Keratinocyte (primary cell): ENCODE measurements at regions not wholly inside any gene's neighbourhood (a gene's known extent, or its start where the extent isn't known, plus 50 kb on each side); places are given as distances from the start of the nearest gene placed in this dataset.

Source experiments
- DNase-seq: peaks from one replicate; pipeline ENCODE4 v3.0.0-alpha.2; 2011; ENCODE audit warnings: low read depth, missing footprints, low spot score
- FAIRE-seq: peaks from 2 replicates; lab custom pipeline; 2011; peaks lifted over from hg19 to GRCh38; lab: Jason Lieb, UNC
- H2AFZ ChIP-seq: 2 replicates; pipeline ENCODE4 v1.6.0; 2012; ENCODE audit warnings: low read length, control low read depth, inconsistent platforms; ENCODE audit not compliant: control insufficient read depth
- H3K27ac ChIP-seq: 2 replicates; pipeline ENCODE4 v1.5.1; 2011; ENCODE audit warnings: low read length; ENCODE audit not compliant: control insufficient read depth, insufficient read depth
- H3K27me3 ChIP-seq: 3 replicates; pipeline ENCODE4 v1.6.0; 2011; ENCODE audit warnings: low read length; ENCODE audit not compliant: control insufficient read depth, insufficient read depth; ENCODE audit errors: extremely low read depth
- H3K36me3 ChIP-seq, 2 experiments: 2 replicates in 1 of 2; 3 replicates in 1 of 2; pipeline ENCODE4 v1.5.1; 2011; ENCODE audit warnings: low read length in 2 of 2, mild to moderate bottlenecking in 1 of 2; ENCODE audit not compliant: control insufficient read depth in 2 of 2, insufficient read depth in 2 of 2; ENCODE audit errors: extremely low read depth in 1 of 2
- H3K4me1 ChIP-seq: 3 replicates; pipeline ENCODE4 v1.5.1; 2011; ENCODE audit warnings: low read length; ENCODE audit not compliant: control insufficient read depth, insufficient read depth; ENCODE audit errors: extremely low read depth
- H3K4me2 ChIP-seq: 3 replicates; pipeline ENCODE4 v1.6.0; 2011; ENCODE audit warnings: low read depth, low read length; ENCODE audit not compliant: control insufficient read depth, insufficient read depth; ENCODE audit errors: extremely low read depth
- H3K4me3 ChIP-seq, 3 experiments: fragments of 200-600 bp in 1 of 3; sonication (generic) in 1 of 3; 2 replicates in 2 of 3; 3 replicates in 1 of 3; pipeline ENCODE4 v1.5.1; 2011 to 2016; ENCODE audit warnings: low read length in 3 of 3, mild to moderate bottlenecking in 3 of 3, control low read depth in 2 of 3, inconsistent platforms in 1 of 3, low read depth in 1 of 3, mixed read lengths in 1 of 3, mixed run types in 1 of 3, moderate library complexity in 1 of 3; ENCODE audit not compliant: control insufficient read depth in 2 of 3, insufficient read depth in 2 of 3; ENCODE audit errors: extremely low read depth in 1 of 3
- H3K79me2 ChIP-seq: 2 replicates; pipeline ENCODE4 v1.6.0; 2012; ENCODE audit warnings: low read length; ENCODE audit not compliant: control insufficient read depth, insufficient read depth
- H3K9ac ChIP-seq: 3 replicates; pipeline ENCODE4 v1.6.0; 2011; ENCODE audit warnings: low read length; ENCODE audit not compliant: control insufficient read depth, insufficient read depth; ENCODE audit errors: extremely low read depth
- H3K9me1 ChIP-seq: 3 replicates; pipeline ENCODE4 v1.6.0; 2011; ENCODE audit warnings: low read length; ENCODE audit not compliant: control insufficient read depth, insufficient read depth; ENCODE audit errors: extremely low read depth
- H3K9me3 ChIP-seq: 2 replicates; pipeline ENCODE4 v1.5.1; 2012; ENCODE audit warnings: low read depth, low read length; ENCODE audit not compliant: control insufficient read depth
- H4K20me1 ChIP-seq: 3 replicates; pipeline ENCODE4 v1.6.0; 2011; ENCODE audit warnings: low read length; ENCODE audit not compliant: control insufficient read depth, insufficient read depth; ENCODE audit errors: extremely low read depth
- EZH2 ChIP-seq: IDR thresholded peaks from one replicate; pipeline ENCODE4 v1.6.1; 2012; ENCODE audit warnings: inconsistent platforms, mild to moderate bottlenecking, low read length, moderate library complexity
- dilution Hi-C: fragments of 300-500 bp; cut with MboI; formaldehyde crosslinking; loops from one replicate; pipeline ENCODE4 v1.7.0; 2020; ENCODE audit warnings: low sequenced_read_pairs; ENCODE audit not compliant: extremely low pct_ligation_motif_present
- TF ChIP-seq, protein P1 (sequence below), 3 experiments: IDR thresholded peaks in 1 of 3; conservative IDR thresholded peaks in 1 of 3; optimal IDR thresholded peaks in 1 of 3; 2 replicates in 2 of 3; 3 replicates in 1 of 3; pipeline versions ENCODE3 to v1.5.1; 2011; ENCODE audit warnings: low read length in 3 of 3, mild to moderate bottlenecking in 3 of 3, moderate library complexity in 2 of 3, control low read depth in 1 of 3, inconsistent platforms in 1 of 3; ENCODE audit not compliant: insufficient read depth in 2 of 3; ENCODE audit errors: extremely low read depth in 1 of 3

DNA sequence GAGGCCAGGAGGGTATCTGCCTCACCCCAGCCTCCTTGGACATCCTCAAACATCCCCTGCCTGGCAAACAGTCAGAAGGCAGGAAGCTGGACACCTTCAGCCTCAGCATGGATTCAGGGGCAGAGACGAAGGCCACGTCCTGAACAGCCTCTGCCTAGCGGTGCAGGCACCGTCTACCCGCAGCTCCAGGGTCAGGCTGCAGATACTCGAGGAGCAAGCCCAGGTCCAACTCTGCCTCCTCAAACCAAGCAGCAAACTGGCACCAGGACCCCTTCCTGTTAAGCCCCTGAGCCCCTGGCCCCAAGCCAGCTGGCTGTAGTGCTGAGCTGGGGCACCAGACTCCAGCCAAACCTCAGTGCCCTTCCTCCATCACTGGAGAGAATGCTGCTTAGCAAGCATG, 494.7 kb downstream of the NPHP4 start:
- H2AFZ ChIP-seq = no peak overlapping the region
- no peaks in the 10 kb centered on the region for H3K9me1 ChIP-seq
- H3K9me3 ChIP-seq = no peaks in the 10 kb centered on the region
- no peaks in the 10 kb centered on the region for H4K20me1 ChIP-seq
- no peak overlapping the region for H3K4me3 ChIP-seq
- no peaks in the 10 kb centered on the region for H3K79me2 ChIP-seq
- TF ChIP-seq, protein P1, sequence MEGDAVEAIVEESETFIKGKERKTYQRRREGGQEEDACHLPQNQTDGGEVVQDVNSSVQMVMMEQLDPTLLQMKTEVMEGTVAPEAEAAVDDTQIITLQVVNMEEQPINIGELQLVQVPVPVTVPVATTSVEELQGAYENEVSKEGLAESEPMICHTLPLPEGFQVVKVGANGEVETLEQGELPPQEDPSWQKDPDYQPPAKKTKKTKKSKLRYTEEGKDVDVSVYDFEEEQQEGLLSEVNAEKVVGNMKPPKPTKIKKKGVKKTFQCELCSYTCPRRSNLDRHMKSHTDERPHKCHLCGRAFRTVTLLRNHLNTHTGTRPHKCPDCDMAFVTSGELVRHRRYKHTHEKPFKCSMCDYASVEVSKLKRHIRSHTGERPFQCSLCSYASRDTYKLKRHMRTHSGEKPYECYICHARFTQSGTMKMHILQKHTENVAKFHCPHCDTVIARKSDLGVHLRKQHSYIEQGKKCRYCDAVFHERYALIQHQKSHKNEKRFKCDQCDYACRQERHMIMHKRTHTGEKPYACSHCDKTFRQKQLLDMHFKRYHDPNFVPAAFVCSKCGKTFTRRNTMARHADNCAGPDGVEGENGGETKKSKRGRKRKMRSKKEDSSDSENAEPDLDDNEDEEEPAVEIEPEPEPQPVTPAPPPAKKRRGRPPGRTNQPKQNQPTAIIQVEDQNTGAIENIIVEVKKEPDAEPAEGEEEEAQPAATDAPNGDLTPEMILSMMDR (optimal IDR thresholded peaks at IDR 0.05 in 1 of 3, IDR thresholded peaks at IDR 0.05 in 1 of 3, conservative IDR thresholded peaks at IDR 0.05 in 1 of 3; ENCODE audit: extremely low read depth in 1 of 3, insufficient read depth in 2 of 3, low read length in 3 of 3) = no peak
- no peak for TF ChIP-seq EZH2
- H3K27ac ChIP-seq = no peak overlapping the region
- FAIRE-seq (no peak), DNase-seq (no peak)
- H3K36me3 ChIP-seq = no peaks in the 10 kb centered on the region
- peaks cover 21% of the 10 kb centered on the region for H3K27me3 ChIP-seq
- H3K4me2 ChIP-seq = no peak overlapping the region
- peaks cover 9% of the 10 kb centered on the region for H3K4me1 ChIP-seq
- dilution Hi-C loops = no loop called here
- H3K9ac ChIP-seq = no peak overlapping the region

DNA sequence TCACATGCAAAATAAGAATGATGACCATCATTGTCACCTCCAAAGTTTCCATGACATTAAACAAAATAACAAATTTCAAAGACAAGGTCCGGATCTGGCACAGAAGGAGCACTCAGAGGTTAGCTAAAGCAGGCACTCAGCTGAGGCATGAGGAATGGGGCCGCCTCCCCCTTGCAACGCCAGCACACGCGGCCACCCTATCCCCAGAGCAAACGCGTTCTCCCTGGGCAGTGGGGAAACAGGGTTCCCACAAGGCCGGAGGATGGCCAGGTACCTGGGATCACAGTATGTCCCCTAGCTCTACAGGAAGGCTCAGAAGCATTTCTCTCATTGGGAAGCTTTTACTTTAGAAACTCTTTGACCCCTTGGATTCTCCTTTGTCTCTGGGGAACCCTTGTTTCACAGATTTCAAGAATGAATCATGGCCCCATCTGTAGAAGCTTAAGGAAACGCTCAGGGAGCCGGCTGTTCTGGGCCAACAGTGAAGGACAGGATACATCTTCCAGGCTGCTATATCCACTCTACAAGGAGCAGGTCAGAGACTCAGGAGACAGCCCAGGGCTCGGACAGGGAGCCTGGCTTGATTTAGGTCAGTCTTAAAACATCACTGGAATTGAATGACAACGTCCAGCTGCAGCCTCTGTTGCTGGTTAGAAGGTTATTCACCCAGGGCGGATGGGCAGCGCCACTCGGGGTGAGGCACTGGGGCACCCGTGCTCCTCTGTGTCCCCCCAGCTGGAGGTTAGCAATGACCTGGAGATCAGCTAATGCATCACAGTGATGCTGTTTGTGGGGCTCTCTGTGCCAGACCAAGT, 496.4 kb downstream of the NPHP4 start:
- DNase-seq = no peak
- H3K79me2 ChIP-seq = no peaks in the 10 kb centered on the region
- H3K4me2 ChIP-seq = no peak overlapping the region
- no peaks in the 10 kb centered on the region for H3K36me3 ChIP-seq
- peaks cover 27% of the 10 kb centered on the region for H3K27me3 ChIP-seq
- no peaks in the 10 kb centered on the region for H3K4me1 ChIP-seq
- dilution Hi-C loops = no loop called here
- H3K9ac ChIP-seq = no peak overlapping the region
- H3K27ac ChIP-seq = no peak overlapping the region
- H3K9me1 ChIP-seq = no peaks in the 10 kb centered on the region
- no peak overlapping the region for H3K4me3 ChIP-seq
- FAIRE-seq = no peak
- H3K9me3 ChIP-seq = no peaks in the 10 kb centered on the region
- no peak overlapping the region for H2AFZ ChIP-seq
- TF ChIP-seq, protein P1 (optimal IDR thresholded peaks at IDR 0.05 in 1 of 3, IDR thresholded peaks at IDR 0.05 in 1 of 3, conservative IDR thresholded peaks at IDR 0.05 in 1 of 3; ENCODE audit: extremely low read depth in 1 of 3, insufficient read depth in 2 of 3, low read length in 3 of 3) = no peak
- no peak for TF ChIP-seq EZH2
- H4K20me1 ChIP-seq = no peaks in the 10 kb centered on the region
